Caki2 (cell line): ENCODE measurements at regions not wholly inside any gene's neighbourhood (a gene's known extent, or its start where the extent isn't known, plus 50 kb on each side); places are given as distances from the start of the nearest gene placed in this dataset.
A peak's percentile ranks its signal among the peaks of the same experiment; 100 is the strongest.
"Not testable (repeated sequence)": the region's sequence is repeated elsewhere in the genome, so short reads cannot be mapped to it uniquely, and the experiment has no call there.

Experiments used
- DNase-seq: peaks from one replicate; pipeline ENCODE4 v3.0.0-alpha.2; 2015; ENCODE audit warnings: low read depth
- in situ Hi-C: cut with HindIII; loops from 2 replicates; pipeline ENCODE4 v1.10.0; 2016; ENCODE audit warnings: low sequenced_read_pairs, low pct_unique_long_range_greater_than_20kb, mixed read lengths

GRCh38 chr13:50522506-50522905, 321.0 kb downstream of the DLEU7 start:
- no peak for DNase-seq
- in situ Hi-C loops = no loop called here

- in situ Hi-C loops = no loop called here
- DNase-seq = no peak
Observed at GRCh38 chr13:50523307-50523706, 320.2 kb downstream of the DLEU7 start.

- in situ Hi-C loops = no loop called here
- no peak for DNase-seq
Observed at GRCh38 chr13:50524560-50524959, 318.9 kb downstream of the DLEU7 start.

GRCh38 chr13:50526661-50527071, 316.8 kb downstream of the DLEU7 start:
- no peak for DNase-seq
- in situ Hi-C loops = no loop called here

GRCh38 chr13:50527188-50527587, 316.3 kb downstream of the DLEU7 start:
- in situ Hi-C loops = no loop called here
- peak; percentile 39 for DNase-seq

- in situ Hi-C loops = no loop called here
- peak; percentile 42 for DNase-seq
Observed at GRCh38 chr13:50527612-50528509, 315.6 kb downstream of the DLEU7 start.

- peak; percentile 74 for DNase-seq
- in situ Hi-C loops = no loop called here
Observed at GRCh38 chr13:50529154-50529882, 314.2 kb downstream of the DLEU7 start.

GRCh38 chr13:50531917-50532899, 311.3 kb downstream of the DLEU7 start:
- in situ Hi-C loops = no loop called here
- peak; percentile 38 for DNase-seq

GRCh38 chr13:50535050-50535449, 308.4 kb downstream of the DLEU7 start:
- DNase-seq = no peak
- in situ Hi-C loops = no loop called here

GRCh38 chr13:50537029-50537428, 306.5 kb downstream of the DLEU7 start:
- in situ Hi-C loops = no loop called here
- no peak for DNase-seq

GRCh38 chr13:50539791-50540530, 303.5 kb downstream of the DLEU7 start:
- DNase-seq = no peak
- in situ Hi-C loops = no loop called here

- no peak for DNase-seq
- in situ Hi-C loops = no loop called here
Observed at GRCh38 chr13:50543141-50543540, 300.4 kb downstream of the DLEU7 start.

GRCh38 chr13:50543782-50544181, 299.7 kb downstream of the DLEU7 start:
- in situ Hi-C loops = no loop called here
- DNase-seq = no peak

- in situ Hi-C loops = no loop called here
- DNase-seq = no peak
Observed at GRCh38 chr13:50544211-50544610, 299.3 kb downstream of the DLEU7 start.

GRCh38 chr13:50547175-50547574, 296.3 kb downstream of the DLEU7 start:
- in situ Hi-C loops, DNase-seq: not testable (repeated sequence)

GRCh38 chr13:50548586-50548985, 294.9 kb downstream of the DLEU7 start:
- in situ Hi-C loops = no loop called here
- DNase-seq = no peak

GRCh38 chr13:50549221-50549942, 294.1 kb downstream of the DLEU7 start:
- in situ Hi-C loops = no loop called here
- DNase-seq = no peak
